IMR-90 (cell line): ENCODE measurements at regions not wholly inside any gene's neighbourhood (a gene's known extent, or its start where the extent isn't known, plus 50 kb on each side); places are given as distances from the start of the nearest gene placed in this dataset.

Source experiments
- ATAC-seq: fragments of 200-7000 bp; cut with Tn5 transposase; 2 replicates; pipeline ENCODE4 v1.9.1; 2020; ENCODE audit warnings: low read depth, mild to moderate bottlenecking, moderate library complexity
- BruUV-seq: library from RNA; stranded (reverse); fragments of 400-500 nt; replicated peaks from 2 replicates; lab custom pipeline; 2021; lab: Mats Ljungman, UMichigan
- CTCF ChIA-PET: fragments of 300-600 bp; formaldehyde crosslinking; extraction: SDS; loops from one replicate; lab custom pipeline; 2021; ENCODE audit warnings: antibody characterized with exemption; lab: Yijun Ruan, JAX
- POLR2A ChIA-PET: fragments of 300-600 bp; sonication (Branson Sonifier 250); formaldehyde crosslinking; loops from one replicate; lab custom pipeline; 2022; ENCODE audit warnings: antibody characterized with exemption; ENCODE audit not compliant: unreplicated experiment; lab: Charles Lee
- DNase-seq: peaks from one replicate; pipeline ENCODE4 v3.0.0; 2013
- H2AFZ ChIP-seq: replicated peaks from 2 replicates; pipeline ENCODE3; 2013; ENCODE audit warnings: low read length, mild to moderate bottlenecking; ENCODE audit not compliant: poor library complexity
- H2AK5ac ChIP-seq: 2 replicates; pipeline ENCODE4 v1.6.1; 2013; ENCODE audit warnings: low read depth, low read length, inconsistent platforms
- H2AK9ac ChIP-seq: replicated peaks from 2 replicates; pipeline ENCODE3; 2013; ENCODE audit warnings: mild to moderate bottlenecking, low read depth, low read length, moderate library complexity; ENCODE audit not compliant: poor library complexity
- H2BK120ac ChIP-seq: 2 replicates; pipeline ENCODE4 v1.6.1; 2013; ENCODE audit warnings: low read depth, low read length, inconsistent platforms
- H2BK15ac ChIP-seq: 3 replicates; pipeline ENCODE4 v1.6.1; 2013; ENCODE audit warnings: low read depth, low read length, inconsistent platforms
- H2BK20ac ChIP-seq: 2 replicates; pipeline ENCODE4 v1.6.1; 2013; ENCODE audit warnings: low read depth, mild to moderate bottlenecking, inconsistent platforms, low read length, moderate library complexity
- H2BK5ac ChIP-seq: 2 replicates; pipeline ENCODE4 v1.6.1; 2013; ENCODE audit warnings: mild to moderate bottlenecking, low read depth, low read length, inconsistent platforms; ENCODE audit not compliant: poor library complexity, severe bottlenecking
- H3K14ac ChIP-seq: replicated peaks from 2 replicates; pipeline ENCODE4 v1.6.1; 2013; ENCODE audit warnings: low read depth, low read length, inconsistent platforms
- H3K18ac ChIP-seq: 2 replicates; pipeline ENCODE4 v1.6.1; 2013; ENCODE audit warnings: low read depth, low read length, control low read depth
- H3K23ac ChIP-seq: 2 replicates; pipeline ENCODE4 v1.6.1; 2013; ENCODE audit warnings: low read depth, low read length, inconsistent platforms
- H3K27ac ChIP-seq: 2 replicates; pipeline ENCODE4 v1.5.1; 2013; ENCODE audit warnings: mild to moderate bottlenecking, control low read depth, low read length; ENCODE audit not compliant: insufficient read depth
- H3K27me3 ChIP-seq: 2 replicates; pipeline ENCODE4 v1.6.1; 2013; ENCODE audit warnings: low read length; ENCODE audit not compliant: control insufficient read depth, insufficient read depth
- H3K36me3 ChIP-seq: 2 replicates; pipeline ENCODE4 v1.6.1; 2013; ENCODE audit warnings: low read length, mixed read lengths; ENCODE audit not compliant: control insufficient read depth, insufficient read depth
- H3K4ac ChIP-seq: 2 replicates; pipeline ENCODE4 v1.6.1; 2013; ENCODE audit warnings: low read depth, low read length, inconsistent platforms
- H3K4me1 ChIP-seq: 2 replicates; pipeline ENCODE4 v1.6.1; 2013; ENCODE audit warnings: low read length, mixed read lengths; ENCODE audit not compliant: control insufficient read depth, insufficient read depth
- H3K4me2 ChIP-seq: 2 replicates; pipeline ENCODE4 v1.6.1; 2013; ENCODE audit warnings: low read depth, mild to moderate bottlenecking, control low read depth, low read length, moderate library complexity
- H3K4me3 ChIP-seq: 2 replicates; pipeline ENCODE4 v1.5.1; 2013; ENCODE audit warnings: low read depth, mild to moderate bottlenecking, control low read depth, low read length, moderate library complexity; ENCODE audit not compliant: insufficient read depth
- H3K56ac ChIP-seq: 2 replicates; pipeline ENCODE4 v1.6.1; 2013; ENCODE audit warnings: low read length, inconsistent platforms; ENCODE audit not compliant: insufficient read depth; ENCODE audit errors: extremely low read depth
- H3K79me1 ChIP-seq, 2 experiments: 2 replicates each; pipeline ENCODE4 v1.6.1; 2013; ENCODE audit warnings: low read length in 2 of 2, inconsistent platforms in 1 of 2, low read depth in 1 of 2
- H3K9ac ChIP-seq: 2 replicates; pipeline ENCODE4 v1.6.1; 2013; ENCODE audit warnings: low read depth, low read length, control low read depth
- H3K9me1 ChIP-seq: 2 replicates; pipeline ENCODE4 v1.6.1; 2013; ENCODE audit warnings: low read length, inconsistent platforms; ENCODE audit not compliant: insufficient read depth
- H3K9me3 ChIP-seq: 2 replicates; pipeline ENCODE4 v1.6.1; 2013; ENCODE audit warnings: low read length; ENCODE audit not compliant: control insufficient read depth, insufficient read depth
- H4K20me1 ChIP-seq: 2 replicates; pipeline ENCODE4 v1.6.1; 2013; ENCODE audit warnings: low read length, inconsistent platforms; ENCODE audit not compliant: insufficient read depth
- H4K5ac ChIP-seq: 2 replicates; pipeline ENCODE4 v1.6.1; 2013; ENCODE audit warnings: mild to moderate bottlenecking, low read depth, low read length, control low read depth
- H4K8ac ChIP-seq, 2 experiments: 2 replicates each; pipeline ENCODE4 v1.6.1; 2013; ENCODE audit warnings: low read depth in 2 of 2, low read length in 2 of 2, control low read depth in 1 of 2, inconsistent platforms in 1 of 2
- H4K91ac ChIP-seq: 2 replicates; pipeline ENCODE4 v1.6.1; 2013; ENCODE audit warnings: low read depth, low read length, inconsistent platforms; ENCODE audit not compliant: insufficient read depth
- BHLHE40 ChIP-seq: fragments of 150-350 bp; IDR thresholded peaks from 2 replicates; pipeline ENCODE4 v1.6.1; 2016; ENCODE audit warnings: mild to moderate bottlenecking, low read depth, low read length
- CEBPB ChIP-seq: IDR thresholded peaks from 2 replicates; pipeline ENCODE4 v1.6.1; 2012; ENCODE audit warnings: low read depth, low read length, improper control_type of control experiment
- CHD1 ChIP-seq: IDR thresholded peaks from 2 replicates; pipeline ENCODE4 v1.6.1; 2012; ENCODE audit warnings: low read depth, low read length, improper control_type of control experiment
- FOS ChIP-seq: fragments of 150-350 bp; IDR thresholded peaks from 2 replicates; pipeline ENCODE4 v1.6.1; 2016; ENCODE audit warnings: low read depth, low read length
- MAFK ChIP-seq: IDR thresholded peaks from 2 replicates; pipeline ENCODE4 v1.6.1; 2012; ENCODE audit warnings: low read depth, low read length, improper control_type of control experiment
- MAZ ChIP-seq: IDR thresholded peaks from 2 replicates; pipeline ENCODE4 v1.6.1; 2012; ENCODE audit warnings: low read depth, mild to moderate bottlenecking, low read length, improper control_type of control experiment, moderate library complexity, borderline replicate concordance
- MXI1 ChIP-seq: IDR thresholded peaks from 2 replicates; pipeline ENCODE4 v1.6.1; 2012; ENCODE audit warnings: low read depth, mild to moderate bottlenecking, low read length, moderate library complexity, borderline replicate concordance
- NFE2L2 ChIP-seq: fragments of 150-350 bp; IDR thresholded peaks from 2 replicates; pipeline ENCODE4 v1.6.1; 2016; ENCODE audit warnings: low read depth, mild to moderate bottlenecking, low read length
- POLR2A ChIP-seq: IDR thresholded peaks from 2 replicates; pipeline ENCODE4 v1.6.1; 2012; ENCODE audit warnings: mild to moderate bottlenecking, low read depth, low read length
- RAD21 ChIP-seq: IDR thresholded peaks from 2 replicates; pipeline ENCODE4 v1.6.1; 2012; ENCODE audit warnings: low read length, improper control_type of control experiment
- RCOR1 ChIP-seq: IDR thresholded peaks from 2 replicates; pipeline ENCODE4 v1.6.1; 2012; ENCODE audit warnings: mild to moderate bottlenecking, low read length, improper control_type of control experiment; ENCODE audit not compliant: insufficient replicate concordance
- RFX5 ChIP-seq: IDR thresholded peaks from 2 replicates; pipeline ENCODE4 v1.8.0; 2012; ENCODE audit warnings: low read depth, mild to moderate bottlenecking, low read length, moderate library complexity
- SMC3 ChIP-seq: fragments of 150-350 bp; IDR thresholded peaks from 2 replicates; pipeline ENCODE4 v1.6.1; 2016; ENCODE audit warnings: low read depth, mild to moderate bottlenecking, antibody characterized with exemption, low read length, moderate library complexity
- WGBS, 2 experiments: methylation state at CpG; one replicate each; pipeline versions ENCODE4 v1.1.5 to v1.1.7; 2013; ENCODE audit warnings: missing lambda C conversion rate in 2 of 2; ENCODE audit not compliant: insufficient read length in 1 of 2; ENCODE audit errors: extremely low coverage in 2 of 2; 5-methylcytosine and 5-hydroxymethylcytosine counted together
- dilution Hi-C: fragments of 300-500 bp; cut with HindIII; formaldehyde crosslinking; loops from one replicate; pipeline ENCODE4 v1.14.3; 2018; ENCODE audit warnings: low sequenced_read_pairs; ENCODE audit not compliant: unreplicated experiment
- in situ Hi-C: fragments of 300-500 bp; cut with MboI; formaldehyde crosslinking; loops from 3 replicates; pipeline ENCODE4 v1.14.3; 2019; ENCODE audit warnings: low sequenced_read_pairs, inconsistent platforms, mixed read lengths
- intact Hi-C: fragments of 100-400 bp; cut with micrococcal nuclease; formaldehyde crosslinking; loops from 2 replicates; pipeline ENCODE4 v1.10.0; 2022
- TF ChIP-seq, protein P1 (sequence below): conservative IDR thresholded peaks from 2 replicates; pipeline ENCODE4 v1.5.1; 2012; ENCODE audit warnings: mild to moderate bottlenecking, low read depth, low read length, improper control_type of control experiment
- TF ChIP-seq, protein P2 (sequence below): fragments of 150-350 bp; IDR thresholded peaks from 2 replicates; pipeline ENCODE4 v1.6.1; 2016; ENCODE audit warnings: low read depth, mild to moderate bottlenecking, low read length, moderate library complexity, borderline replicate concordance
- TF ChIP-seq, protein P3 (sequence below): fragments of 150-350 bp; IDR thresholded peaks from 2 replicates; pipeline ENCODE4 v1.6.1; 2017; ENCODE audit warnings: mild to moderate bottlenecking, antibody characterized with exemption, low read length, low read depth

DNA sequence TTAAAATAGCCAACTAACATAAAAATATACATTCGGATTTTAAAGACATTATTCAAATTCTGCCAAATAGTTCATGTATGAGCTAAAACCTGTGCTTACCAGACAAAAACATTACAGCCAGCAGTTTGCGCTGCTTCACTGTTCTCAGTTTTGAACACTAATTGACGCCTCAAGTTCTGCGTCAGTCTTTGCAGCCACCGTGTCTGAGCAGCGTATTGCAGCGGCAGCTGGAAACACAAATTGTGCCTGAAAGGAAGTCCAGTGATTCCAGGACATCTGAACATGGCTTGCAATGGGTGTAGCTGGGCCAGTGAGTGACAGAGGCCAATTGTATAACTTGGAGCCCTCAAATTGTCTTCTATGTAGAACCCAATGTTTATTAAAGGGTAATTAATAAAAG lies 267.6 kb downstream of the TFCP2L1 start:
- no peak overlapping the region for H3K4me3 ChIP-seq
- WGBS, 2 experiments, result 20% methylated on average over 2 of the region's 7 CpGs; no CpG with 5 or more reads in 1 of the 2 experiments
- H3K4ac ChIP-seq, result no peak overlapping the region
- H2BK20ac ChIP-seq, result no peak overlapping the region
- no peak overlapping the region for H3K18ac ChIP-seq
- H3K4me1 ChIP-seq, result no peaks in the 10 kb centered on the region
- no peak overlapping the region for H2AK5ac ChIP-seq
- H2AFZ ChIP-seq, result no peak overlapping the region
- BruUV-seq, result no TSS peak
- no peak overlapping the region for H4K8ac ChIP-seq
- no peak overlapping the region for H2BK15ac ChIP-seq
- no peak overlapping the region for H3K4me2 ChIP-seq
- H3K9me3 ChIP-seq, result peaks cover 2% of the 10 kb centered on the region; the same call in 1 of the 2 replicates
- H3K56ac ChIP-seq, result no peak overlapping the region
- no peak overlapping the region for H3K23ac ChIP-seq
- H3K14ac ChIP-seq, result no peak overlapping the region
- no peak overlapping the region for H3K9ac ChIP-seq
- H3K36me3 ChIP-seq, result no peaks in the 10 kb centered on the region
- in situ Hi-C loops (no loop called here), dilution Hi-C loops (no loop called here), intact Hi-C loops (no loop called here)
- peaks cover 31% of the 10 kb centered on the region for H3K27me3 ChIP-seq
- no peak overlapping the region for H4K5ac ChIP-seq
- no peaks in the 10 kb centered on the region for H4K20me1 ChIP-seq
- ATAC-seq, result no peak
- ChIA-PET POLR2A (no interaction called here), CTCF (interaction anchor here (0.5 to 1.2 kb wide), 2 partner anchors 11 to 719 kb away, joined by 3 read pairs; no protein-coding TSS in a partner anchor)
- H3K79me1 ChIP-seq, result no peaks in the 10 kb centered on the region
- no peak overlapping the region for H2BK5ac ChIP-seq
- TF ChIP-seq, protein P1, sequence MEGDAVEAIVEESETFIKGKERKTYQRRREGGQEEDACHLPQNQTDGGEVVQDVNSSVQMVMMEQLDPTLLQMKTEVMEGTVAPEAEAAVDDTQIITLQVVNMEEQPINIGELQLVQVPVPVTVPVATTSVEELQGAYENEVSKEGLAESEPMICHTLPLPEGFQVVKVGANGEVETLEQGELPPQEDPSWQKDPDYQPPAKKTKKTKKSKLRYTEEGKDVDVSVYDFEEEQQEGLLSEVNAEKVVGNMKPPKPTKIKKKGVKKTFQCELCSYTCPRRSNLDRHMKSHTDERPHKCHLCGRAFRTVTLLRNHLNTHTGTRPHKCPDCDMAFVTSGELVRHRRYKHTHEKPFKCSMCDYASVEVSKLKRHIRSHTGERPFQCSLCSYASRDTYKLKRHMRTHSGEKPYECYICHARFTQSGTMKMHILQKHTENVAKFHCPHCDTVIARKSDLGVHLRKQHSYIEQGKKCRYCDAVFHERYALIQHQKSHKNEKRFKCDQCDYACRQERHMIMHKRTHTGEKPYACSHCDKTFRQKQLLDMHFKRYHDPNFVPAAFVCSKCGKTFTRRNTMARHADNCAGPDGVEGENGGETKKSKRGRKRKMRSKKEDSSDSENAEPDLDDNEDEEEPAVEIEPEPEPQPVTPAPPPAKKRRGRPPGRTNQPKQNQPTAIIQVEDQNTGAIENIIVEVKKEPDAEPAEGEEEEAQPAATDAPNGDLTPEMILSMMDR, result no peak
- TF ChIP-seq, protein P2, sequence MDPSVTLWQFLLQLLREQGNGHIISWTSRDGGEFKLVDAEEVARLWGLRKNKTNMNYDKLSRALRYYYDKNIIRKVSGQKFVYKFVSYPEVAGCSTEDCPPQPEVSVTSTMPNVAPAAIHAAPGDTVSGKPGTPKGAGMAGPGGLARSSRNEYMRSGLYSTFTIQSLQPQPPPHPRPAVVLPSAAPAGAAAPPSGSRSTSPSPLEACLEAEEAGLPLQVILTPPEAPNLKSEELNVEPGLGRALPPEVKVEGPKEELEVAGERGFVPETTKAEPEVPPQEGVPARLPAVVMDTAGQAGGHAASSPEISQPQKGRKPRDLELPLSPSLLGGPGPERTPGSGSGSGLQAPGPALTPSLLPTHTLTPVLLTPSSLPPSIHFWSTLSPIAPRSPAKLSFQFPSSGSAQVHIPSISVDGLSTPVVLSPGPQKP, result no peak
- TF ChIP-seq MAFK (no peak), RCOR1 (no peak), POLR2A (no peak), BHLHE40 (no peak), MXI1 (no peak), FOS (no peak), MAZ (no peak), RFX5 (no peak), NFE2L2 (no peak), RAD21 (no peak), SMC3 (no peak), CHD1 (no peak), CEBPB (no peak)
- TF ChIP-seq, protein P3, sequence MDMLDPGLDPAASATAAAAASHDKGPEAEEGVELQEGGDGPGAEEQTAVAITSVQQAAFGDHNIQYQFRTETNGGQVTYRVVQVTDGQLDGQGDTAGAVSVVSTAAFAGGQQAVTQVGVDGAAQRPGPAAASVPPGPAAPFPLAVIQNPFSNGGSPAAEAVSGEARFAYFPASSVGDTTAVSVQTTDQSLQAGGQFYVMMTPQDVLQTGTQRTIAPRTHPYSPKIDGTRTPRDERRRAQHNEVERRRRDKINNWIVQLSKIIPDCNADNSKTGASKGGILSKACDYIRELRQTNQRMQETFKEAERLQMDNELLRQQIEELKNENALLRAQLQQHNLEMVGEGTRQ, result no peak
- no peak overlapping the region for H2BK120ac ChIP-seq
- DNase-seq, result no peak
- no peak overlapping the region for H2AK9ac ChIP-seq
- no peak overlapping the region for H3K27ac ChIP-seq
- no peaks in the 10 kb centered on the region for H3K9me1 ChIP-seq
- no peak overlapping the region for H4K91ac ChIP-seq
